ENCODE measurements at regions not wholly inside any gene's neighbourhood (a gene's known extent, or its start where the extent isn't known, plus 50 kb on each side); places are given as distances from the start of the nearest gene placed in this dataset.

DNA sequence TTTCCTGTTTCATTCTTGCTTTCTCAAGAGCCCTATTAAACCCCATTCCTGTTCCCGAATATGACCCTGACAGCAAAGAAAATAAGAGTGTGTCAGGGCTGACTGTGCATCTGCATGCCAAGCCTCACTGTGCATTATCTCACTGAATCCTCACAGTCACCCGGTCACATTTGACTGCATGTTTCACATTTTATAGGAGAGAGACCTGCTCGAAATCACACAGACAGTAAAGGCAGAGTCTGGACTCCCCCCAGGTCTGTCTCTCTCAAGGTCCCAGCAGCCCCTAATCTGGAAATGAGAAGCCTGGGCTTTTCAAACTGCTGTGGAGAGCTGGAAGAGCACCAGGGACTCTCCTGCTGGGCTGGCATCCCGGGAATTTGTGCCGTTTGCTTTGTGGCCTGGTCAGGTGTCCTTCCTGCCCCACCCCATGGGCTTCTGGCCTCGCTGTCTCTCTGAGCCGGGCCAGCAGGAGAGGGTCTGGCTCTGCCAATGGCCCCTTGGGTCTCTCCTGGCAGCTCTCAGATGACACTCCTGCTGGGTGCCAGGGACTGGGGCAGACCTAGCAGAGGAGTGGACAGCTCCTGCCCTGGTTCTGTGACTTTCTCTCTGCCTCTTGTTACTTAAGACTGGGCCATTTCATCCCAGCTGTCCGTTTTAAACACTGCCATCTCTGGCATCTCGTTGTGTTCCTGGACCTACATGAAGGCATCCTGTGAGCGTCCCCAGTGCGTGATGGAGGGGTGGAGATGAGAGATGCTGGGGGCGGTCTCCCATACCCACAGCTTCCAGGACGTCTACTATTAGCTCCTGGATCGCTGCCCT, 173.6 kb downstream of the ARHGAP12 start:
- DNase-seq: no peak

DNA sequence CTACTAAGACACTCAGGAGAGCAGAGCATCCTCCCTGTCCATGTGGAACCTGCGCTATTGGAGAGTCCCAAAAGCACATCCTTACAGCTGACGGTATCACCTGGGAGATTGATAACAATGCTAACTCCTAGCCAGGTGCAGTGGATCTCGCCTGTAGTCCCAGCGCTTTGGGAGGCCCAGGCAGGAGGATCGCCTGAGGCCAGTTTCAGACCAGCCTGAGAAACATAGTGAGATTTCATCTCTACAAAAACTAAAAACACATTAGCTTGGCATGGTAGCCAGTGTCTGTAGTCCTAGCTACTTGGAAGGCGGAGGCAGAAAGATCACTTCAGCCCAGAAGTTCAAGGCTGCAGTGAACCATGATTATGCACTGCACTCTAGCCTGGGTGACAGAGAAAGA, 174.9 kb downstream of the ARHGAP12 start:
- no peak for DNase-seq

DNA sequence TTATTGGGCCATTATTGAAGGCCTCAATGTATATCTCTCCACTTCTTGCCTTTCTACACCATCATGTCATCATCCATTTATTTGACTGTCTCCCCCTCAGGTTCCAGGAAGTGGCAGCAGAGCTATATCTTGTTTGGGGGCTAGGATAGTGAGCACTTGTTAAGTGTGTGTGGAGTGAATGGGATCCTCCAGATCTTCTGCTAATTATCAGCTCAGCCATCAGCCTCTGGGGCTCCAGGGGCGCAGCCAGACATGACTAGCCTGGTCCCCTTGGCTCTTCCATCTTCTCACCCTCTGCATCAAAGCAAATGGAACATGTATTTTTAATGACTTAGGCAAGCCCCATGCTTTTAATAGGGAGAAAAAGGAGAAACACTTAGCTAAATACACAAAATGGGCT, 176.5 kb downstream of the ARHGAP12 start:
- DNase-seq: no peak

DNA sequence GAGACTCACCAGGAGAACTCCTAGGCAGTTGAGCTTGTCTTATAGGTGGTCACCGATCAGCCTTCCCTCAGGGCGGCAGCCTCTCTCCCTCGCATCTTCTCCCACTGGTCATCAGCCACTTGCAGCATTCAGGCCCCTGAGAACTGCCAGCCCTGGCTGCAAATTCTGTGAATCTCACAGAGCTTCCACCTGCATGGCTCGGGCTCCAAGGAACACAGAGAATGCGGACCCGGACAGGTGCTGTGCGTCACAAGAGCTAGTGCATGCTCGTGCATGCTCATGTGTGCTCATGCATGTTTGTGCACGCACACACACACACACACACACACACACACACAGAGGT, 176.9 kb downstream of the ARHGAP12 start:
- DNase-seq: no peak

DNA sequence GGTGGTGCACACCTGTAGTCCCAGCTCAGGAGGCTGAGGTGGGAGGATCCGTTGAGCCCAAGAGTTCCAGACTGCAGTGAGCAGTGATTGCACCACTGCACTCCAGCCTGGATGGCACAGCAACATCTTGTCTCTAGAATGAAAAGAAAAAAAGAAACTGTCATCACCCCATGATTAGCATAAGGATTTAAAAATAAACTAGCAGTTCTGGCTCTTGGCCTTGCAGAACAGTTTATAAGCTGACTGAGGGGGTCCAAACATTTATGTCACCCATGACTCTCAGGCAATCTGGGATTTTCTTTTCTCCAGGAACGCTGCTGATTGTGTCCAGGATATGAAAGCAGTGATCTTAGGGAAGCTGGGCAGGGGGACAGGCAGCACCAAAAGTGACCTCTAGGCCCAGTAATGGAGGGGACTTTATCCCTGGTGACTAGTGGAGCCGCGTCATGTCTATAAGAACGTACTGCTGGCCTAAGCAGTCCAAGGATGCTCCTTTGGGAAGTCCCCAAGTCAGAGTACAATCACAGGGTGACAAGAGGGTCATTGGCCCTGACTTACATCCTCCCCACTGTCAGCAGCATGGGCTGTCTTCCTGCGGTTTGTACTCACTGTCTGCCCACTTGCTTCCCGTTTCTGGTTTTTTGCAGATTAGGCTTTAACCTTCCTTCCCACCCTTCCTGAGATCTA, 177.4 kb downstream of the ARHGAP12 start:
- no peak for DNase-seq

DNA sequence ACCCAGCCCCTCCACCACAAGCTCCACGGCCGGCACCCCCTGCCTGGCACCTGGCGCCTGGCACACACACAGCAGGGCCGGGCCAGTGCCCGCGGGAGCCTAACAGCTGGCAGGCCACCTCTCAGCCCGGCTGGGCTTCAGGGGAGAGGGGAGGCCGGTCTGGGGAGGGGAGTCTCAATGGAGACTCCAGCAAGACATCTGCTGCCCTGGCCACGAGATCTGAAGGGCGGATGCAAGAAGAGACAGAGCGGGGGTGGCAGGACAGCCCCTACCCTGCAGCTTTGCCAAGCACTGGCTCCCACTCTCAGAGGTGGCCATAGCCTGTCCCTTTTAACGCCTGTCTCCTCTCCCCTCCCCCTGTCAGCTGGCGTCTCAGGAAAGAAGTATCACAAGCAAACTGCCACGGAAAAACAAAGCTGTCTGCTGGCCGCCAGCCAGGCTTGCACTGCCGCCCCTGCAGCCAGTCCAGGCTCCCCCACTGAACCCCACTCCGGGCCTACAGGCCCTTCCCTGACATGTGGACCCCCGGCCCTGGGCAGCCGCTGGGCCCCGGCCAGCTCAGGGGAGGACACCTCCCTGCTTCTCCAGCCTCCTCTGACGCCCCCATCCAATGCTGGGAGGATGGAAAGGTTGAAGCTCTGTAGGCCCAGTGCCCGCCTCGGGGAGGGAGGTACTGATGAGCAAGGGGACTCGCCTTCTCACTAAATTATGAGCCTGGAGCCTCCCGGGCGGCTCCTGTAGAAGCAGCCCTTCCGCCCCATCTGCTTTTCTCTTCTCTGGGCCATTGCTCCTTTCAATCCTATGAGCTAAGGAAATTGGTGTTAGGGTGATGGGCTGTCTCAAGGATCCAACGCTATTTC, 178.4 kb downstream of the ARHGAP12 start:
- DNase-seq: no peak

DNA sequence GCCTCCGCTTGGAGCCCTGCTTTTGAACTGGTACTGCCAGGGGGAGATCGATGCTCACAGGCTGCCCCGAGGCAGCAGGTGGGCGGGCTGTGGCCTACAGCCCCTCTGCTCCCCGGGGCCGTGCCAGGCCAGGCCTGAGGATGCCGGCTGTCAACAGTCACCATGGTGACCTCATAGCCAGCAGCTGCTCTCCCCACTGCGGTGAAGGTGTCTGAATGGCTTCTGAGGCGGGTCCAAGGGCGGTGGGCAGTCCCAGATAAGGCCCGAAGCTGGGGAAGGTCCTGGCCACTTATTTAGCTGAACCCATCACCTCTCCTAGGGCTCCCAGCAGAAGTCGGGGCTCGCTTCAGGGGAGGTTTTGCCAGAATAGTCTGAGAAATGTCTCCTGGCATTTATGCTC, 179.3 kb downstream of the ARHGAP12 start:
- no peak for DNase-seq

DNA sequence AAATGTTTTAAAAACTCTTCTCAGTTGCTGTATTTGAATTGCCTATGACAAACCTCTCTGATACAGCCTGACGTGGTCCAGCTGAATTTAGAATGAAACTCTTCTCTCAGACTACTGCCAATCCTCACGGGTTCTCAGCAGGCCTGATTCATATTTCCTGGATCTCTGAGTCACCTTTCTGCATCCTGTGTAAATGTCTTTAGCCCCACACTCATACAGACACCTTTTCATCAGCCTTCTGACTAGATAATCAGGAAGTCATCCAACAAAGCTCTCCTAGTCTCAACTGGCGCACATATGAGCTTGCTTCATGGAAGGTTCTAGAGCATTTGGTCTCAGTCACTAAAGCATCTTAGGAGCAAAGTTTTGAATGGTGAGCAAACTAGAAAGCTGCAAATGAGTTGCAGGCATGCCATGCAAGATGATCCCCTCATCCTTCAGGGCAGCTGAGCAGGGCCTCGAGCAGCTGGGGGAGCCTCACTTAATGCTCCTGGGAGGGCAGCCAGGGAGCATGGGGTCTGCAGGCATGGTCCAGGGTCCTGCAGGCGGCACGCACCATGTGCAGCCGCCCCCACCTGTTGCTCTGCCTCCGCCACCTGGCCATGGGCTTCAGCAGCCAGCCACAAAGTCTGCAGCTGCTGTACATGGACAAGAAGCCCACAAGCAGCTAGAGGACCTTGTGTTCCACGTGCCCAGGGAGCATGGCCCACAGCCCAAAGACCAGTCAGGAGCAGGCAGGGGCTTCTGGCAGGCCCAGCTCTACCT, 182.8 kb downstream of the ARHGAP12 start:
- no peak for DNase-seq

DNA sequence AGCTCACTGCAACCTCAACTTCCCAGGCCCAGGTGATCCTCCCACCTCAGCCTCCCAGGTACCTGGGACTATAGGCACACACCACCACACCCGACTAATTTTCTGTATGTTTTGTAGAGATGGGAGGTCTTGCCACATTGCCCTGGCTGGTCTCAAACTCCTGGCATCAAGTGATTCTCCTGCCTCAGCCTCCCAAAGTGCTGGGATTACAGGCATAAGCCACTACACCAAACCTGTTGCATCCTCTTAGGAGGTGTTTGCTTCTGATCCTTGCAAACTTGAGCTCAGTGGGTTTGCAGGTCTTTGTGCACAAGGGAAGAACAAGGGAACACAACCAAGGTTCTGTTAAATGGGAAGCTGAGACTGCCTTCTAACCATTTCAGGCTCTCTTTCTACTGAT, 184.6 kb downstream of the ARHGAP12 start:
- DNase-seq: no peak

DNA sequence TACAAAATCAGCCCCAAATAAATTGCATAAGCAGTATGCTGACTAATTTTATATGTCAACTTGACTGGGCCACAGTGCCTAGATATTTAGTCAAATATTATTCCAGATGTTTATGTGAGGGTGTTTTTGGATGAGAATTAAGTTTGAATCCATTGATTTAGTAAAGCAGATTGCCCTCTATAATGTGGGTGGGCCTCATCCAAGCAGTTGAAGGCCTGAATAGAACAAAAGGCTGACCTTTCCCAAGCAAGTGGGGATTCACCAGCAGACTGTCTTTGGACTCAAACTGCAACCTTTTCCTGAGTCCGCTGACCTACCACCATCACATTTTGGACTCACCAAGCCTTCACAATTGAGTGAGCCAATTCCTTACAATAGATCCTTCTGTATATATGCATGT, 186.4 kb downstream of the ARHGAP12 start:
- no peak for DNase-seq

DNA sequence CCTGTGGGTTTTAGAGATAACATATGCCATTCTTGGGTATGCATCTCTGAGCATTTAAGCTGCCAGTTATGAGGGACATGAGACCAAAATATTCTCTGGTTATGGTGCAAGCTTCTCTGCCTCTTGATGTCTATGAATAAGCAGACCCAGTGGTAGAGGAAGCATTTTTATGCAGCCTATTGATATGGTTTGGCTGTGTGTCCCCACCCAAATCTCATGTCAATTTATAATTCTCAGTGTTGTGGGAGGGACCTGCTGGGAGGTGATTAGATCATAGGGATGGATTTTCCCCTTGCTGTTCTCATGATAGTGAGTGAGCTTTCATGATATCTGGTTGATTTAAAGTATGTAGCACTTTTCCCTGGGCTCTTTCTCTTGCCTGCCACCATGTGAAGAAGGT, 187.2 kb downstream of the ARHGAP12 start:
- DNase-seq: no peak

DNA sequence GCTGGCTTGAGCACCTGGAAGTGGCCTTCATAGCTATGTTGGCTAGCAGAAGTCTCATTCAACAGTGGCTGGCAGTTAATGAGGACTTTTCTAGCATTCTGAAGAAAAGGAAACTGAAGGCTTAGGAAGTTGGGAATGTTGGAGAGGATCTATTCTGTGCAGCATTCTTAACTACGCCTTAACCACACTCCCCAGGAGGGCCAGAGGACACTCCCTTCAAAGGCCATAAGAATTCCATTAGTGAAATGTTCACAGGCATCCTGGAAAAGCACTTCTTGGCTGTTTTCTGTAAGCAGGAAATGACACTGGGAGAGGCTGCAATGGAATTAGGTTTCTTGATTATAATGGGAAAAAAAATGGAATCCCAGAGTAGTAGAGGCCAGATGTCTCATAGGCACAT, 188.9 kb downstream of the ARHGAP12 start:
- DNase-seq: no peak

DNA sequence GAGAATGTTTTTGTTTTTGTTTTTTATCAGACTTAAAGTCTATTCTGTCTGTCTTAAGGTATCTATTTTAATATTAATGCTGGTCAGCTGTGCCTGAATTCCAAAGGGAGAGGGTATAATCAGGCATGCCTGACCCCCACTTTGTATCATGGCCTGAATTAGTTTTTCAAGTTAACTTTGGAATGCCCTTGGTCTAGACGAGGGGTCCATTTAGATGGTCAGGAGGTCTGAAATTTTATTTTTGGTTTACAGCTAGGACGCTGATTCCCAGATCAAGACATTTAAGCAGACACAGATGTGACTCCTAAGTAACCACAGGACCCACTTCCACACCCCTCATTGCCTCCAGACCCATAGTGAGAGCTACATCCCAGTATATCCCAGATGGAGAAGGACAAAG, 189.5 kb downstream of the ARHGAP12 start:
- no peak for DNase-seq

DNA sequence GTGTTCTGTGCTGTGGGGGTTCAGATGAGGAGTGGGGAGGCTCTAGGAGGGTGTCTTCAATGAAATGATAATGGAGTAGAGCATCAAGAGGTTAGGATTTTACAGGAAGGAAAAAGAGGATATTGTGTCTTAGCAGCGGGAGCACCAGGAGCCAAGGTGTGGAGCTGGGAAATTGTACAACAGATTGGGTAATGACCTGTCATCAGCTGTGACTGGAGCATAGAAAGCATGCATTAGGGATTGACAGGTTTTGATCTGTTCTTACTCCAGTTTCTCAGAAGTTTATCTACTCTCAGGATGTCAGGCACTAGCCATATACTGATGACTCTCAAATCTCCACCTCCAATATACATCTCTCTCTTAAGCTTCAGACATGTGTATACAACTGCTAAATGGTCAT, 196.9 kb downstream of the ARHGAP12 start:
- DNase-seq: no peak

DNA sequence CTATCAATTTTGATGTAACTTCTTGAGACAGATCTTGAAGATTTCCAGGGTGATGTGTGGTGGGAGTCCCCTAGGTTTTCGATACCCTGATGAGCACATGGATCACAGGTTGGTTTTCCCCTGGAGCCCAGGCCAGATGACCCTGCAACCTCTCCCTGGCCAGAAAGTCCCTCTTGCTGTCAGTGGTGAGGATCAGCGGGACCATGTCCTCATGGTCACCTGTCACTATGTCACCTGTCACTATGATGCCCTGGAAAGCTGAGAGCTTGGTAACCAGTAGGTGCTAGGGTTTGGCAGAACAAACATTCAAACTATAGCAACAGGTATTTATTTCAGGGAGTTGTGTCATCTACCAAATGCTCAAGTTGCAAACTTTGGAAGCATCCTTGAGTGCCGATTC, 197.9 kb downstream of the ARHGAP12 start:
- DNase-seq: no peak

DNA sequence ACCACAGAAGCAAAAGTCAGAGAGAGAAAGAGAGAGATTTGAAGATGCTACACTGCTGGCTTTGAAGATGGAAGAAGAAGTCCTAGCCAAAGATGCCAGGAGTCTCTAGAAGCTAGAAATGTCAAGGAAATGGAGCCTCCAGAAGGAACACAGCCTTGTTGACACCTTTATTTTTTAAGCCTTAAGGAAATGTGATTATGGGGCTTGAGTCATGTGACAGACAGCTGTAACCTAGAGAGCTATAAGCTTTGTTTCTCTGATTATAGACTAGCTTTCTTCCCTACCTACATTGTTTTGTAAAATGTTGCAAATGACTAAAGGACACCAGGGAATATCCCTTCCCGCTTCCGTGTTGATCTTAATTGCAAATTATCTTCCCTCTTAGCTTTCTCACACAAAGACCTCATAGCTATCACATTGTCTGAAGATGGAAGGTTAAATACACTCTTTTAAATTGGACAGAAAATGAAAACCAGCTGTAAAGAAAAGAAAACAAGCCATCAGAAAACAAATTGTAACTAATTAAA, 199.9 kb downstream of the ARHGAP12 start:
- DNase-seq: no peak

DNA sequence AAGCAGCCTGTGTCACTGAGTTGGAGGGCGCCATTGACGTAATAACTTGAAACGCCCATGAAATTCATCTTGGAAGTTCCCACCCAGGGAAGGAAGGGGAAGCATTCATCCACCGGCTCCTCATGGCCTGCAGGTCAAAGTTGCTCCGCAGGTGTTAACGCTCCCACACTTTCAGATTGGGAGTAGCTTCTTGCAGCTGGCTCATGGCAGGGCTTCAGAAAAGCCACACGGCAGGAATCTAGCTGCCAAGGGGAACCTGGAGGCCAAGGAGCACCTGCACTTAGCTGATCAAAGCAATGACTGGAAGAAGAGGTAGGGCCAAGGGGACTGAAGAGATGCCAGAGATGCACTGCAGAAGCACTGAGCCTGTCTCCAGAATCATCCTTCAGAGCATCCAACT, 203.2 kb downstream of the ARHGAP12 start:
- no peak for DNase-seq

DNA sequence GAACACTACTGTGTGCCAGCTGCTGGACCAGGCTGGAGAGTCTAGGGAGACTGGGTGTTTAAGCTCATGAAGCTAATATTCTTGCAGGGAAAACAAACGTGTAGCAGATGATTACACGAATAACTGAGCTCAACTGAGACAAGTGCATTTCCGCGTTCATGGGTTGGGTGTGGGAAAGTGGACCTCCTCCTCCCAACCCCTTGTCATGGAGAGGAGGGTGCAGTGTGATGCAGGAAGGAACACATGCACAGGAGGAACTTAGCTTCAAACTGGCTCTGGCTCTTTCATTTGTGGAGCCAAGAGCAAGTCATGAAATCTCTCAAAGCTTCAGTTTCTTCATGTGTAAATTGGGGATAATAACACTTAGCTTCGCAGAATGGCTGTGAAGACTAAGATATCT, 204.3 kb downstream of the ARHGAP12 start:
- DNase-seq: no peak

DNA sequence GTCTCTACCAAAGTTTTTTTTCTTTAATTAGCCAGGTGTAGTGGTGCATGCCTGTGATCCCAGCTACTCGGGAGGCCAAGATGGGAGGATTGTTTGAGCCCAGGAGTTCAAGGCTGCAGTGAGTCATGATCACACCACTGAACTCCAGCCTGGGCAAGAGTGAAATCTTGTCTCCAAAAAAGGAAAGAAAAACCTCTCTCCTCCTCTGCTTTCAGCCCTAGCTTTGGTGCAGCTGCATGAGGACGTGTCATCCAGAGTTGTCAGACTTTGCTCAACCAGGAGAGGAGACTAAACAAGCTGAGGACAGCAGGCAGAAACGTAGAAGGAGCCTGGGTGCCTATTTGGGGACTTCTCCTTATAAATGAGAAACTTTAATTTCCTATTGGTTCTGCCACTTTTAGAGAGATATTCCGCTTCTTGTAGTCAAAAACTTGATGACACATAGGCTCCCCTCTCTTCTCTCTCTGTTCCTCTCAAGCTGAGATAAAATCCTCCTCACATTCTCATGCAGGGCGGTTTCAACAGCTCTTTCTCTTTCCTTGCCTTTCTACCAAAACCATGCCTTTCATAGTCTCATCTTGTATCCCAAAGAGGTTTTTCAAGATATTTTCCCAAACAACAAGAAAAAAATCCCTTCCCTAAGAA, 205.4 kb downstream of the ARHGAP12 start:
- no peak for DNase-seq

DNA sequence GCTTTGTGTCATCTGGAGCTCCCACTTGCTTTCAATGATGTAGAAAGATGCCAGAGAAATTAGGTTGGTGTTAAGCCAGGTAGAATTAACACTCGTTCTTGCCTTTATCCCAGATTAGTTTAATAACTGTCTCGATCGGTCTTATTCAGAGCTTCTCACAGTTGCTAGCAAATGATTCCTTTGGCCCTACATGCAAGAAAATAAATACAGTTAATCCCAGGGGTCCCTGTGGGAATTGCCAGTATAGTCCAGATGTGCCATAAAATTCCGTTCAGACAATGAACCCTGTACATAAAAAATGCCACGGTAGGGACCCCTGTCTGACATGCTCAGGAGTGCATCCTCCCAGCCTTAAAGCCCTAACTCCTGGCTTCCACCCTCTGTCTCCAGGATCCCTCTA, 207.5 kb downstream of the ARHGAP12 start:
- DNase-seq: no peak

DNA sequence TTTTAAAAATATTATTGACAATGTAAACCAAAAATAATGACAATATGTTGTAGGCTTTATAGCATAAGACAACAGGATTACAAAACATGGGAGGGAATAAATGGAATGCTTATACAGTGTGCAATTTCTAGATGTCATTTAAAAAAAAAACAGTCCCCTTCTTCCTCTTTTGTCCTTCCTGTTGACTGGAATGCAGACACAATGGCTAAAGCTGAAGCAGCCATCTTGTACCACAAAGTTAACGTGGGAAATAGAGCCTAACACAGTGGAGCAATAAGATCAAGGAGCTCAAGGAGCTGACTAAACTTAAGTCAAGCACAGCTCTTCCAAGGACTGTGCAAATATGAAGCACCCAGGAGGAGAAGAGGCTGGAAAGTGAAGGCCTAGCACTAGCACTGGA, 208.1 kb downstream of the ARHGAP12 start:
- DNase-seq: no peak

DNA sequence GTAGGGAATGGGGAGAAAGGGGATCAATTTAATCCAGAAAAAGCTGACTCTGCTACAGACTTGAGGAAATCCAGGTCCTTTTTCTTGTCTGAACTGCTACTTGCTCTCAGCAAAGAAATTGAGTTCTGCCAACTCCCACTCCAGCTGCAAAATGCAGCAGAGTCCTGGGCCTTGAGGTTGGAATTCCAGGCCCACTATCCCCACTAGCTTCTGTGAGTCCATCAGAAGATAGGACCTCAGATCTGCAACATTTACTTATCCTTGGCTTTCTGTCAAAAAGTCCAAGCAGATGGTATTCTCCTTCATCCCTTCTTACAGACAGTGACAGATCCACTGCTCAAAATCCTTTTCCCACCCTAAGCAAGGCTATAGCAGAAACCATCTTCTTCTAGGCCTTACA, 219.2 kb downstream of the ARHGAP12 start:
- no peak for DNase-seq

All from stimulated activated naive CD4-positive, alpha-beta T cell (primary cell).